A673 (cell line): ENCODE measurements at regions not wholly inside any gene's neighbourhood (a gene's known extent, or its start where the extent isn't known, plus 50 kb on each side); places are given as distances from the start of the nearest gene placed in this dataset.

Source experiments
- EZH2 ChIP-seq: fragments of 200-600 bp; sonication (generic); IDR thresholded peaks from 2 replicates; pipeline ENCODE4 v1.6.1; 2017; ENCODE audit warnings: borderline replicate concordance, low read depth, mild to moderate bottlenecking, mixed read lengths, antibody characterized with exemption, low read length; ENCODE audit not compliant: poor library complexity, severe bottlenecking
- TF ChIP-seq, protein P1 (sequence below): fragments of 300-800, 200-600 bp; sonication (generic); conservative IDR thresholded peaks from 2 replicates; pipeline ENCODE4 v1.5.1; 2017; ENCODE audit warnings: low read depth, mild to moderate bottlenecking, antibody characterized with exemption, low read length, moderate library complexity, mixed read lengths

DNA sequence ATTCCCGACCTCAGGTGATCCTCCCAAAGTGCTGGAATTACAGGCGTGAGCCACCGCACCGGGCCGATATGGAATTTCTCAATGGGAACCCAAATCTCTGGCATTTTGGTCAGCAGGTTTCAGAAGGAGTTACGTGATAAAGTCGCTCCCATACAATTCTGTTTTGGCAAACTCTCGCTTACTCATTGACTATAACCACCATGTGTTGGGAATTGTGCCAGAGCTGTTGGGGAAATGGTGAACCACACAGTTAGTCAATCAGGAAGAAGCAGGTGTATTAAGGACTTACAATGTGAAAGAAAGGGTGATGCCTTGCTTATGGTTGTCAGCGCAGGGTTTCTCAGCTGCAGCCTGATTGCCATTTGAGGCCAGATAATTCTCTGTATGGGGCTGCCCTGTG lies 410.5 kb downstream of the QKI start:
- TF ChIP-seq, protein P1, sequence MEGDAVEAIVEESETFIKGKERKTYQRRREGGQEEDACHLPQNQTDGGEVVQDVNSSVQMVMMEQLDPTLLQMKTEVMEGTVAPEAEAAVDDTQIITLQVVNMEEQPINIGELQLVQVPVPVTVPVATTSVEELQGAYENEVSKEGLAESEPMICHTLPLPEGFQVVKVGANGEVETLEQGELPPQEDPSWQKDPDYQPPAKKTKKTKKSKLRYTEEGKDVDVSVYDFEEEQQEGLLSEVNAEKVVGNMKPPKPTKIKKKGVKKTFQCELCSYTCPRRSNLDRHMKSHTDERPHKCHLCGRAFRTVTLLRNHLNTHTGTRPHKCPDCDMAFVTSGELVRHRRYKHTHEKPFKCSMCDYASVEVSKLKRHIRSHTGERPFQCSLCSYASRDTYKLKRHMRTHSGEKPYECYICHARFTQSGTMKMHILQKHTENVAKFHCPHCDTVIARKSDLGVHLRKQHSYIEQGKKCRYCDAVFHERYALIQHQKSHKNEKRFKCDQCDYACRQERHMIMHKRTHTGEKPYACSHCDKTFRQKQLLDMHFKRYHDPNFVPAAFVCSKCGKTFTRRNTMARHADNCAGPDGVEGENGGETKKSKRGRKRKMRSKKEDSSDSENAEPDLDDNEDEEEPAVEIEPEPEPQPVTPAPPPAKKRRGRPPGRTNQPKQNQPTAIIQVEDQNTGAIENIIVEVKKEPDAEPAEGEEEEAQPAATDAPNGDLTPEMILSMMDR = no peak
- no peak for TF ChIP-seq EZH2
